GM12878 (cell line): ENCODE measurements at regions not wholly inside any gene's neighbourhood (a gene's known extent, or its start where the extent isn't known, plus 50 kb on each side); places are given as distances from the start of the nearest gene placed in this dataset.

ENCODE experiments used
- ATAC-seq: fragments of 200-7000 bp; cut with Tn5 transposase; 3 replicates; pipeline ENCODE4 v1.9.1; 2020; ENCODE audit warnings: mild to moderate bottlenecking, moderate library complexity
- BruUV-seq: library from RNA; stranded (reverse); fragments of 400-500 nt; replicated peaks from 2 replicates; lab custom pipeline; 2021; lab: Mats Ljungman, UMichigan
- CTCF ChIA-PET: fragments of 300-600 bp; sonication (Branson Sonifier 250); formaldehyde crosslinking; extraction: SDS; loops from one replicate; lab custom pipeline; 2021; ENCODE audit warnings: inconsistent platforms; lab: Yijun Ruan, JAX
- POLR2A ChIA-PET: fragments of 350-600 bp; formaldehyde crosslinking; extraction: SDS; loops from one replicate; lab custom pipeline; 2021; ENCODE audit warnings: inconsistent platforms; lab: Charles Lee
- RAD21 ChIA-PET: fragments of 300-600 bp; sonication (Branson Sonifier 250); formaldehyde crosslinking; loops from one replicate; lab custom pipeline; 2023; ENCODE audit warnings: antibody characterized with exemption; ENCODE audit not compliant: unreplicated experiment; lab: Charles Lee
- SMC1A ChIA-PET: fragments of 300-600 bp; sonication (Branson Sonifier 250); formaldehyde crosslinking; loops from one replicate; lab custom pipeline; 2023; ENCODE audit not compliant: unreplicated experiment, uncharacterized antibody; lab: Charles Lee
- DNase-seq: peaks from one replicate; pipeline ENCODE4 v3.0.0-alpha.2; 2011; ENCODE audit warnings: low read depth, low spot score
- FAIRE-seq: peaks from 3 replicates; lab custom pipeline; 2011; peaks lifted over from hg19 to GRCh38; lab: Jason Lieb, UNC
- H2AFZ ChIP-seq: 2 replicates; pipeline ENCODE4 v1.6.0; 2011; ENCODE audit warnings: low read depth, low read length, control low read depth; ENCODE audit not compliant: control insufficient read depth
- H3K27ac ChIP-seq: 2 replicates; pipeline ENCODE4 v1.5.1; 2011; ENCODE audit warnings: control low read depth; ENCODE audit not compliant: control insufficient read depth, insufficient read depth
- H3K27me3 ChIP-seq, 2 experiments: replicated peaks in 1 of 2; 2 replicates each; pipeline versions ENCODE4 v1.6.0 to v1.6.1; 2011; ENCODE audit warnings: low read length in 1 of 2; ENCODE audit not compliant: control insufficient read depth in 2 of 2, insufficient read depth in 2 of 2
- H3K36me3 ChIP-seq, 2 experiments: 2 replicates each; pipeline ENCODE4 v1.5.1; 2011; ENCODE audit warnings: low read length in 1 of 2; ENCODE audit not compliant: control insufficient read depth in 2 of 2, insufficient read depth in 2 of 2
- H3K4me1 ChIP-seq: 2 replicates; pipeline ENCODE4 v1.6.1; 2011; ENCODE audit warnings: mild to moderate bottlenecking, low read length, moderate library complexity, mixed read lengths; ENCODE audit not compliant: control insufficient read depth, insufficient read depth
- H3K4me2 ChIP-seq: 2 replicates; pipeline ENCODE4 v1.6.0; 2011; ENCODE audit warnings: control low read depth; ENCODE audit not compliant: control insufficient read depth, insufficient read depth
- H3K4me3 ChIP-seq: fragments of 200-600 bp; sonication (generic); 2 replicates; pipeline ENCODE4 v1.5.1; 2016
- H3K79me2 ChIP-seq: 2 replicates; pipeline ENCODE4 v1.6.0; 2011; ENCODE audit warnings: low read length; ENCODE audit not compliant: control insufficient read depth, insufficient read depth
- H3K9ac ChIP-seq: 2 replicates; pipeline ENCODE4 v1.8.0; 2011; ENCODE audit warnings: low read length, control low read depth, mixed read lengths; ENCODE audit not compliant: control insufficient read depth, insufficient read depth
- H3K9me3 ChIP-seq: replicated peaks from 3 replicates; pipeline ENCODE4 v1.5.1; 2011; ENCODE audit warnings: mild to moderate bottlenecking, low read length; ENCODE audit not compliant: control insufficient read depth, insufficient read depth
- H4K20me1 ChIP-seq: 2 replicates; pipeline ENCODE4 v1.6.0; 2011; ENCODE audit not compliant: control insufficient read depth, insufficient read depth
- CBFB ChIP-seq: IDR thresholded peaks from 2 replicates; pipeline ENCODE4 v1.6.1; 2016; ENCODE audit warnings: antibody characterized with exemption, low read depth
- CHD2 ChIP-seq: IDR thresholded peaks from 2 replicates; pipeline ENCODE4 v1.6.1; 2011; ENCODE audit warnings: low read depth, low read length, improper control_type of control experiment, borderline replicate concordance
- ELK1 ChIP-seq: IDR thresholded peaks from 2 replicates; pipeline ENCODE4 v1.6.1; 2012; ENCODE audit warnings: low read depth, low read length, improper control_type of control experiment
- HCFC1 ChIP-seq: fragments of 150-350 bp; IDR thresholded peaks from 2 replicates; pipeline ENCODE4 v1.6.1; 2014; ENCODE audit warnings: low read length
- IKZF1 ChIP-seq: fragments of 450-650 bp; conservative IDR thresholded peaks from 2 replicates; pipeline ENCODE4 v1.6.1; 2017; ENCODE audit warnings: antibody characterized with exemption, mild to moderate bottlenecking
- MEF2A ChIP-seq: IDR thresholded peaks from 2 replicates; pipeline ENCODE4 v1.6.1; 2011; ENCODE audit warnings: low read depth, mild to moderate bottlenecking, low read length, moderate library complexity; ENCODE audit not compliant: insufficient read depth
- NFIC ChIP-seq: IDR thresholded peaks from 2 replicates; pipeline ENCODE4 v1.6.1; 2012; ENCODE audit warnings: low read depth, mild to moderate bottlenecking, inconsistent platforms, low read length, moderate library complexity
- POU2F2 ChIP-seq: IDR thresholded peaks from 3 replicates; pipeline ENCODE4 v1.6.1; 2011; ENCODE audit warnings: low read depth, mild to moderate bottlenecking, low read length, borderline replicate concordance
- RAD21 ChIP-seq: IDR thresholded peaks from 2 replicates; pipeline ENCODE4 v1.6.1; 2011; ENCODE audit warnings: mild to moderate bottlenecking, low read depth, low read length, moderate library complexity; ENCODE audit not compliant: insufficient read depth
- RUNX3 ChIP-seq: IDR thresholded peaks from 2 replicates; pipeline ENCODE4 v1.6.1; 2012; ENCODE audit warnings: low read length, inconsistent platforms
- SMC3 ChIP-seq: IDR thresholded peaks from 2 replicates; pipeline ENCODE4 v1.6.1; 2011; ENCODE audit warnings: low read length, improper control_type of control experiment, borderline replicate concordance
- USF1 ChIP-seq: IDR thresholded peaks from 2 replicates; pipeline ENCODE4 v1.6.1; 2011; ENCODE audit warnings: borderline replicate concordance, low read depth, mild to moderate bottlenecking, moderate library complexity, mixed read lengths, low read length; ENCODE audit not compliant: insufficient read depth; ENCODE audit errors: extremely low read length
- WGBS: methylation state at CpG from one replicate; pipeline ENCODE4 v1.1.6; 2016; ENCODE audit warnings: low lambda C conversion rate; ENCODE audit not compliant: insufficient replicate concordance, insufficient coverage; ENCODE audit errors: missing lambda C conversion rate; 5-methylcytosine and 5-hydroxymethylcytosine counted together
- in situ Hi-C: fragments of 300-500 bp; cut with MboI; formaldehyde crosslinking; loops from 9 replicates; pipeline ENCODE4 v1.14.3; 2018; ENCODE audit warnings: mixed read lengths
- intact Hi-C: fragments of 100-400 bp; cut with micrococcal nuclease; formaldehyde crosslinking; loops from one replicate; pipeline ENCODE4 v1.14.2; 2022; ENCODE audit not compliant: unreplicated experiment
- TF ChIP-seq, protein P1 (sequence below): fragments of 450-650 bp; IDR thresholded peaks from 2 replicates; pipeline ENCODE4 v1.6.1; 2017; ENCODE audit warnings: mild to moderate bottlenecking, low read depth, inconsistent platforms; ENCODE audit not compliant: poor library complexity, severe bottlenecking

DNA sequence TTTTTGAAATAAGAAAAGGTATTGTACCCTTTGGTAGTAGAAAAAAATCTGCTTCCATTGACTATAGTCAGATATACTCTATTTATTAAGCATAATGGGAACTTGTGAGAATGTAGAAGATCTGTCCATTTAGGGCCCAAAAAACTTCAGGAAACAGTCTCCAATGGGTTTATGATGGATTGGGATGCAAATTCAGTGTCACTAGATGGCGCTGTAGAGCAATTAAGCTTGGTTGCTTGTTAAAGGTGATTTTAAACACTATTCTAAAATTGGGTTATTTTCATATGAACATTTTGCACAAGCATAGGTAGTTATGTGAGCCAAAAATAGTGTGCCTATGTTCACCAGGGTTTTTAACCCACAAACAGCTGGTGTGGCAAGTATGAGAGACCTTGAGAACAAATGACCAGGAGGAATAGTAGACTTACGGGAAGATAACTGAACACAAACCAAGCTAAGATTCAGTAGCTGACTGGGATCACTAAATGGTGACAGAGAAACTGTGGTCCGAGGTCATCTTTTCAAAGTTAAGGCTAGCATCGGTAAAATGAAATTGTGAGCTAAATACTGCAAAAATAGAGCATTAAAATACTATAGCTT, 80.3 kb upstream of the LSM6 start:
- intact Hi-C loops, result loop anchor here (1.0 to 10.0 kb wide), 8 partner anchors 33 to 820 kb away; partner anchors contain the start of genes LSM6, SLC10A7 and ZNF827
- H3K36me3 ChIP-seq, result no peaks in the 10 kb centered on the region
- H3K9ac ChIP-seq, result no peak overlapping the region
- H3K9me3 ChIP-seq, result peaks cover 2% of the 10 kb centered on the region; the same call in 2 of the 3 replicates
- no peaks in the 10 kb centered on the region for H3K27me3 ChIP-seq
- H3K4me2 ChIP-seq, result peak overlapping the region; percentile 65
- no peaks in the 10 kb centered on the region for H4K20me1 ChIP-seq
- peaks cover 42% of the 10 kb centered on the region for H3K4me1 ChIP-seq
- H3K79me2 ChIP-seq, result no peaks in the 10 kb centered on the region
- FAIRE-seq (no peak), DNase-seq (no peak), ATAC-seq (no peak)
- H3K4me3 ChIP-seq, result no peak overlapping the region
- WGBS, result 35% methylated on average over 4 of the region's 4 CpGs
- in situ Hi-C loops, result no loop called here
- ChIA-PET POLR2A (no interaction called here), SMC1A (interaction anchor here (0.6 to 5.0 kb wide), 32 partner anchors 10 to 1002 kb away, joined by 3 to 26 read pairs (median 4); no protein-coding TSS in a partner anchor), CTCF (interaction anchor here (0.6 to 3.5 kb wide), 66 partner anchors 9 to 1004 kb away, joined by 3 to 26 read pairs (median 5); partner anchors contain the start of gene ZNF827), RAD21 (interaction anchor here (0.6 to 2.3 kb wide), 25 partner anchors 9 to 1002 kb away, joined by 3 to 9 read pairs (median 3); no protein-coding TSS in a partner anchor)
- H2AFZ ChIP-seq, result peak overlapping the region; percentile 54
- BruUV-seq, result no TSS peak
- H3K27ac ChIP-seq, result no peak overlapping the region; the same call in 1 of the 2 replicates
- TF ChIP-seq IKZF1, result 0 out of 2 replicates have a peak, but pooled peaks have one; percentile 10
- TF ChIP-seq ELK1, result no peak
- peak; percentile 54; the same call in 1 of the 2 replicates for TF ChIP-seq SMC3
- 0 out of 2 replicates have a peak, but pooled peaks have one; percentile 23 for TF ChIP-seq NFIC
- peak; percentile 34; the same call in 1 of the 2 replicates for TF ChIP-seq RUNX3
- peak; percentile 73 for TF ChIP-seq RAD21
- TF ChIP-seq POU2F2, result peak; percentile 90; the same call in 2 of the 3 replicates
- TF ChIP-seq MEF2A, result 0 out of 2 replicates have a peak, but pooled peaks have one; percentile 40
- TF ChIP-seq CBFB, result no peak
- TF ChIP-seq, protein P1, sequence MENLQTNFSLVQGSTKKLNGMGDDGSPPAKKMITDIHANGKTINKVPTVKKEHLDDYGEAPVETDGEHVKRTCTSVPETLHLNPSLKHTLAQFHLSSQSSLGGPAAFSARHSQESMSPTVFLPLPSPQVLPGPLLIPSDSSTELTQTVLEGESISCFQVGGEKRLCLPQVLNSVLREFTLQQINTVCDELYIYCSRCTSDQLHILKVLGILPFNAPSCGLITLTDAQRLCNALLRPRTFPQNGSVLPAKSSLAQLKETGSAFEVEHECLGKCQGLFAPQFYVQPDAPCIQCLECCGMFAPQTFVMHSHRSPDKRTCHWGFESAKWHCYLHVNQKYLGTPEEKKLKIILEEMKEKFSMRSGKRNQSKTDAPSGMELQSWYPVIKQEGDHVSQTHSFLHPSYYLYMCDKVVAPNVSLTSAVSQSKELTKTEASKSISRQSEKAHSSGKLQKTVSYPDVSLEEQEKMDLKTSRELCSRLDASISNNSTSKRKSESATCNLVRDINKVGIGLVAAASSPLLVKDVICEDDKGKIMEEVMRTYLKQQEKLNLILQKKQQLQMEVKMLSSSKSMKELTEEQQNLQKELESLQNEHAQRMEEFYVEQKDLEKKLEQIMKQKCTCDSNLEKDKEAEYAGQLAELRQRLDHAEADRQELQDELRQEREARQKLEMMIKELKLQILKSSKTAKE, result peak; percentile 17
- no peak for TF ChIP-seq HCFC1
- TF ChIP-seq USF1, result no peak
- TF ChIP-seq CHD2, result no peak
